ENCODE measurements at regions not wholly inside any gene's neighbourhood (a gene's known extent, or its start where the extent isn't known, plus 50 kb on each side); places are given as distances from the start of the nearest gene placed in this dataset.
A peak's percentile ranks its signal among the peaks of the same experiment; 100 is the strongest.
"Not testable (repeated sequence)": the region's sequence is repeated elsewhere in the genome, so short reads cannot be mapped to it uniquely, and the experiment has no call there.

- H3K27ac ChIP-seq (ENCODE audit: low read length); H3K4me1 ChIP-seq (ENCODE audit: control insufficient read depth, insufficient read depth, low read length); H3K27me3 ChIP-seq (ENCODE audit: control insufficient read depth, insufficient read depth); intact Hi-C loops (cut with DNase I); H3K9me3 ChIP-seq (ENCODE audit: control insufficient read depth, low read length); ATAC-seq; H3K4me3 ChIP-seq (ENCODE audit: low read length): not testable (repeated sequence)
- WGBS = 97% methylated on average over 30 of the region's 30 CpGs
- peak in 1 of 3 donors; percentile 37 for DNase-seq
Measured at GRCh38 chr4:125191874-125192459, 122.8 kb upstream of the FAT4 start.

- H3K9me3 ChIP-seq (ENCODE audit: control insufficient read depth, low read length) = no peaks in the 10 kb centered on the region
Measured at GRCh38 chr4:125191232-125191631, 123.5 kb upstream of the FAT4 start.

DNA sequence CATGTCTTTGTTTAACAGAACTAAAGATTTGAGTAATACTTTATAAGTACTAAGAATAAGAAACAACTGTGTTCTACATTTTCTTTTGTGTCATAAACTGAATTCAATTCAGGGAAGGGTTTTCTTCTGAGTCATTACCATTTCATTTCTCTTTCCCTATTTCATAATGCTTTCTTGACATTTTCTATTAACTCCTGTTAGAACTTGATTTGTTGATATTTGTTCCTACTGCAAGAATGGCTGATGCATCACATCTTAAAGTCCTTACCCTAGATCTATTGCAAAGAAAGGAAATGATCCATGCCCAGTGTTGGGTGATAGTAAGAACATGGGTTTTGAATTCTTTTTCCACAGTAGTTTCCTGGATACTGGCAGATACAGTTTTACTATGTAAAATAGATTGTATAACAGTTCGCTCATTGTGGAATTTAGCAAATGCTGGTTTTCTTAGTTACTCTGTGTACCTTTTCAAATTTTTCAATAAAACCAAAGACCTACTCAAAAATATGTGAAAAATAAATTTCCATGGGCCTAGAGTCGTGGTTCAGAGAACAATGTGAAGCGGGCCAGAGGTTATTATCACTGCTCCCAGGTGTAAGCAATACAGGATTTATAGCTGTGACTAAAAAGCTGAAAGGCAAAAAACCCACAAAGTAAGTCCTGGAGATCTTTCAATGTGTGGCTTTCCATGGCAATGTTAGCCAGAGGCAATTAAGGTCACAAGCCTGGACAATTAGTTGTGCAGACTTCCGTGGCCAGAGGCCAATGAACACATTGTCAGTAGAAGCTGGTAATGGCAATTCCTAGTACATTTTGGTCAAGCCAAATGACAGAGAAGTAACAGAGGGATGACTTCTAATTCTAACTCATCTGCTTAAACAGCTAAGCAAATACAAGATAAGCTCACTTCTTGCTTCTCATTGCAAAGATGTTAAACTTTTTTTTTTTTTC, 127.3 kb upstream of the FAT4 start:
- Histone ChIP-seq H3K4me3 (ENCODE audit: low read length) (no peak overlapping the region), H3K4me1 (ENCODE audit: control insufficient read depth, insufficient read depth, low read length) (no peaks in the 10 kb centered on the region), H3K9me3 (ENCODE audit: control insufficient read depth, low read length) (no peaks in the 10 kb centered on the region), H3K27me3 (ENCODE audit: control insufficient read depth, insufficient read depth) (no peaks in the 10 kb centered on the region), H3K27ac (ENCODE audit: low read length) (no peak overlapping the region)
- WGBS = 67% methylated on average over 4 of the region's 4 CpGs
- intact Hi-C loops (cut with DNase I) = no loop called here
- peak in 1 of 3 donors; percentile 45 for DNase-seq
- peak in 1 of 2 donors; percentile 48 for ATAC-seq

More at GRCh38 chr4:125191232-125191631, 123.5 kb upstream of the FAT4 start:
- ATAC-seq (no peak), DNase-seq (no peak)
- Histone ChIP-seq H3K27ac (ENCODE audit: low read length) (no peak overlapping the region), H3K4me1 (ENCODE audit: control insufficient read depth, insufficient read depth, low read length) (no peaks in the 10 kb centered on the region), H3K27me3 (ENCODE audit: control insufficient read depth, insufficient read depth) (no peaks in the 10 kb centered on the region), H3K4me3 (ENCODE audit: low read length) (no peak overlapping the region)
- 94% methylated on average over 3 of the region's 3 CpGs for WGBS
- intact Hi-C loops (cut with DNase I) = no loop called here

- Histone ChIP-seq H3K9me3 (ENCODE audit: control insufficient read depth, low read length) (no peaks in the 10 kb centered on the region), H3K27ac (ENCODE audit: low read length) (no peak overlapping the region), H3K4me3 (ENCODE audit: low read length) (no peak overlapping the region), H3K4me1 (ENCODE audit: control insufficient read depth, insufficient read depth, low read length) (no peaks in the 10 kb centered on the region), H3K27me3 (ENCODE audit: control insufficient read depth, insufficient read depth) (no peaks in the 10 kb centered on the region)
- 61% methylated on average over 3 of the region's 3 CpGs for WGBS
- DNase-seq (no peak), ATAC-seq (no peak)
- intact Hi-C loops (cut with DNase I) = no loop called here
Measured at GRCh38 chr4:125184116-125184515, 130.6 kb upstream of the FAT4 start.

DNA sequence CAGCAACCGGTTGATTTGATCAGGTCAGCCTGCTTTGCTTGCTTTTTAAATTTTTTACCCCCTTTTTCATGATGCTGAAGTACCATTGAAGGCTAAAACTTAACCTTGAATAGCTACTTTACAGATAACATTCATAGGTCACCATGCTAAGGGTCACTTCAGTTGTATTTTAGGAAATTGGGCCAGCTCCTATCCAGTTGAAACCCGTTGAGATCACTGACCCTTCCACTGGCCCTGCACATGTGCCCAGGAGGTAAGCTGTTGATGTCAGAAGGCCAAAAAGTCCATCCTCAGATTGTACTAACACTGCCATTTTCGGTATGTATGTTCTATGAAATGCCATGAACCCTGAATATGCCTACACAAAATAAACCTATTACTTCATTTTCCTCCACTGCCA, 133.0 kb upstream of the FAT4 start:
- intact Hi-C loops (cut with DNase I) = no loop called here

DNA sequence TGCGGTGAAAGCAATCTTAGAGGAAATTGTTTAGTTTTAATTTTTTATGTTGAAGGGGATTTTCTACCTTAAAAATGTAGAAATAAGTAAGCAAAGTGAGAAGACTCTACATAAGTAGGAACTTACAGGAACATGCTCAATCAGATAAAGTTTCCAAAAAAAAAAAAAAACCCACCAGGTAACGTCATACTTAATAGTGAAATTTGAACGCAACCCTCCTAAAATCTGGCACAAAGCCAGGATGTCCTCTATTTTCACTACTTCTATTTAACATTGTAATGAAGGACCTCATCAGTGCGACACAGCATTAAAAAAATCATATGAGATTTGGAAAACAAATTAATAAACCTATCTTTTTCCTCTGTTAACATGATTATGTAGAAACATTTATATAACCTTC, 135.0 kb upstream of the FAT4 start:
- Histone ChIP-seq H3K27ac (ENCODE audit: low read length) (no peak overlapping the region), H3K4me3 (ENCODE audit: low read length) (no peak overlapping the region), H3K9me3 (ENCODE audit: control insufficient read depth, low read length) (no peaks in the 10 kb centered on the region), H3K27me3 (ENCODE audit: control insufficient read depth, insufficient read depth) (no peaks in the 10 kb centered on the region), H3K4me1 (ENCODE audit: control insufficient read depth, insufficient read depth, low read length) (no peaks in the 10 kb centered on the region)
- intact Hi-C loops (cut with DNase I) = no loop called here
- WGBS = 91% methylated on average over 4 of the region's 4 CpGs
- ATAC-seq (no peak), DNase-seq (no peak)

More for the DNA sequence above, 133.0 kb upstream of the FAT4 start:
- H3K27ac ChIP-seq (ENCODE audit: low read length) = no peak overlapping the region
- ATAC-seq (no peak), DNase-seq (no peak)
- no peaks in the 10 kb centered on the region for H3K27me3 ChIP-seq (ENCODE audit: control insufficient read depth, insufficient read depth)
- no peaks in the 10 kb centered on the region for H3K9me3 ChIP-seq (ENCODE audit: control insufficient read depth, low read length)
- WGBS = 89% methylated on average over 3 of the region's 3 CpGs
- H3K4me1 ChIP-seq (ENCODE audit: control insufficient read depth, insufficient read depth, low read length) = no peaks in the 10 kb centered on the region
- no peak overlapping the region for H3K4me3 ChIP-seq (ENCODE audit: low read length)

DNA sequence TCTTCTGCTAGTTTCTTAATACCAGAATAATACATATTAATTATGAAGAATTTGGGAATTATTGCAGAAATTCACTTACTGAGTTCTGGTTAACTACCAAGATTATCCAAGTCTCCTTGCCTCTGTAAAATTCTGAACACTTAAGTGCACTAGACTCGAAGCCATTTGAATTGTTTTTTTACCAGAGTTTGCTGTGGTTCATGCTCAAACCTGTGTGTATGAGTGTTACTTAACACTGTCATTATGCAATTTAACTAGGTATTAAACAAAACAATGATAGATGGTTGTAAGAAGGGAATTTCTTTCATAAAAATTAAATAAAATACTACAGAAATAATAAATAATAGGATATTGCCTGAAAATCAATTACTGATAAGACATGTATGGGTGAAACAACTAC, 145.6 kb upstream of the FAT4 start:
- WGBS = 84% methylated on average over 1 of the region's 1 CpG
- no peak for ATAC-seq
- no peaks in the 10 kb centered on the region for H3K27me3 ChIP-seq (ENCODE audit: control insufficient read depth, insufficient read depth)
- no peak for DNase-seq
- H3K4me1 ChIP-seq (ENCODE audit: control insufficient read depth, insufficient read depth, low read length) = no peaks in the 10 kb centered on the region
- intact Hi-C loops (cut with DNase I) = no loop called here
- H3K4me3 ChIP-seq (ENCODE audit: low read length) = no peak overlapping the region
- no peaks in the 10 kb centered on the region for H3K9me3 ChIP-seq (ENCODE audit: control insufficient read depth, low read length)
- no peak overlapping the region for H3K27ac ChIP-seq (ENCODE audit: low read length)

GRCh38 chr4:125168531-125168930, 146.2 kb upstream of the FAT4 start:
- H3K4me3 ChIP-seq (ENCODE audit: low read length) = no peak overlapping the region
- H3K27ac ChIP-seq (ENCODE audit: low read length) = no peak overlapping the region
- ATAC-seq = no peak
- H3K27me3 ChIP-seq (ENCODE audit: control insufficient read depth, insufficient read depth) = no peaks in the 10 kb centered on the region
- intact Hi-C loops (cut with DNase I) = no loop called here
- H3K9me3 ChIP-seq (ENCODE audit: control insufficient read depth, low read length) = no peaks in the 10 kb centered on the region
- no peaks in the 10 kb centered on the region for H3K4me1 ChIP-seq (ENCODE audit: control insufficient read depth, insufficient read depth, low read length)
- no peak for DNase-seq

GRCh38 chr4:125166012-125166411, 148.7 kb upstream of the FAT4 start:
- ATAC-seq; H3K4me1 ChIP-seq (ENCODE audit: control insufficient read depth, insufficient read depth, low read length); H3K27me3 ChIP-seq (ENCODE audit: control insufficient read depth, insufficient read depth); intact Hi-C loops (cut with DNase I); DNase-seq; H3K4me3 ChIP-seq (ENCODE audit: low read length); H3K9me3 ChIP-seq (ENCODE audit: control insufficient read depth, low read length); H3K27ac ChIP-seq (ENCODE audit: low read length): not testable (repeated sequence)
- WGBS = 98% methylated on average over 9 of the region's 9 CpGs

DNA sequence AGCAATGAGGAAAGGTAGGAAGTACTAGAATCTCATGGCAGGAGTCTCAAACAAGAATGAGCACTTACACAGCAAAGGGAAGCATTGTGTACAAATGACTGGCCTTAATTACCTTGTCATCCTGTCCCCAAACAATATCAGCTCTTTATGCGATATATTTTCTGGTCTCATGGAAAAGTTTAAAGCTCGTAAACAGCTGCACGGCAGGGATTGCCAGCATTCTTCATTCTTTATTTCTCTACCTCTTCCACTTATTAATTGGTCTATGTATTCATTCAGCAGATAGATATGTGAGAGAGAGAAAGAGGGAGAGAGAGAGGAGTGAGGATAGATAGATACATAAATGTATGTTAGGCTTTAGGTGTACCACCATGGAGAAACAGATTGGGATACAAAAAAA, 155.8 kb upstream of the FAT4 start:
- DNase-seq (no peak), ATAC-seq (no peak)
- intact Hi-C loops (cut with DNase I) = no loop called here
- H3K27me3 ChIP-seq (ENCODE audit: control insufficient read depth, insufficient read depth) = no peaks in the 10 kb centered on the region
- no peaks in the 10 kb centered on the region for H3K9me3 ChIP-seq (ENCODE audit: control insufficient read depth, low read length)
- H3K4me1 ChIP-seq (ENCODE audit: control insufficient read depth, insufficient read depth, low read length) = no peaks in the 10 kb centered on the region
- WGBS = 71% methylated on average over 3 of the region's 3 CpGs
- no peak overlapping the region for H3K27ac ChIP-seq (ENCODE audit: low read length)
- H3K4me3 ChIP-seq (ENCODE audit: low read length) = no peak overlapping the region

- intact Hi-C loops (cut with DNase I) = no loop called here
- H3K9me3 ChIP-seq (ENCODE audit: control insufficient read depth, low read length) = no peaks in the 10 kb centered on the region
- no peak for ATAC-seq
Measured at GRCh38 chr4:125155251-125155650, 159.5 kb upstream of the FAT4 start.

More at GRCh38 chr4:125155251-125155650, 159.5 kb upstream of the FAT4 start:
- H3K4me3 ChIP-seq (ENCODE audit: low read length) = no peak overlapping the region
- no peak for DNase-seq
- H3K27me3 ChIP-seq (ENCODE audit: control insufficient read depth, insufficient read depth) = no peaks in the 10 kb centered on the region
- H3K4me1 ChIP-seq (ENCODE audit: control insufficient read depth, insufficient read depth, low read length) = no peaks in the 10 kb centered on the region
- H3K27ac ChIP-seq (ENCODE audit: low read length) = no peak overlapping the region

Data from right cardiac atrium (tissue), 5 donors.